Chondrocyte (in vitro differentiated cells): ENCODE measurements at regions not wholly inside any gene's neighbourhood (a gene's known extent, or its start where the extent isn't known, plus 50 kb on each side); places are given as distances from the start of the nearest gene placed in this dataset.

Source experiments
- DNase-seq: peaks from one replicate; pipeline ENCODE4 v3.0.0; 2021; ENCODE audit warnings: mixed read lengths, low spot score
- H3K27ac Mint-ChIP-seq: one replicate; pipeline ENCODE4 v1.8.0; 2021; ENCODE audit warnings: mild to moderate bottlenecking, moderate library complexity, mixed read lengths; ENCODE audit not compliant: unreplicated experiment
- H3K27me3 Mint-ChIP-seq: 2 replicates; pipeline ENCODE4 v1.8.0; 2021; ENCODE audit warnings: low read depth, mixed read lengths
- H3K36me3 Mint-ChIP-seq: 2 replicates; pipeline ENCODE4 v1.8.0; 2021; ENCODE audit warnings: low read depth, mixed read lengths
- H3K4me1 Mint-ChIP-seq: 2 replicates; pipeline ENCODE4 v1.8.0; 2021; ENCODE audit warnings: low read depth, mild to moderate bottlenecking, mixed read lengths
- H3K4me3 Mint-ChIP-seq: one replicate; pipeline ENCODE4 v1.8.0; 2021; ENCODE audit warnings: mild to moderate bottlenecking, moderate library complexity, mixed read lengths; ENCODE audit not compliant: unreplicated experiment
- H3K9me3 Mint-ChIP-seq: 2 replicates; pipeline ENCODE4 v1.8.0; 2021; ENCODE audit warnings: low read depth, mixed read lengths
- CTCF ChIP-seq: fragments of 200-600 bp; sonication (generic); IDR thresholded peaks from 2 replicates; pipeline ENCODE4 v1.5.0; 2021; ENCODE audit warnings: antibody characterized with exemption, mild to moderate bottlenecking, moderate library complexity

GRCh38 chr12:42792265-42792664 is 202.7 kb upstream of the PRICKLE1 start:
- TF ChIP-seq CTCF, result peak; percentile 44

GRCh38 chr12:42791399-42791798 is 201.9 kb upstream of the PRICKLE1 start:
- Mint-ChIP-seq H3K27ac (no peak overlapping the region), H3K9me3 (no peaks in the 10 kb centered on the region), H3K4me1 (peaks cover 42% of the 10 kb centered on the region), H3K4me3 (no peak overlapping the region), H3K36me3 (no peaks in the 10 kb centered on the region), H3K27me3 (no peaks in the 10 kb centered on the region)
- TF ChIP-seq CTCF, result no peak
- DNase-seq, result no peak

More at GRCh38 chr12:42792265-42792664, 202.7 kb upstream of the PRICKLE1 start:
- Mint-ChIP-seq H3K4me1 (peaks cover 36% of the 10 kb centered on the region), H3K27me3 (no peaks in the 10 kb centered on the region), H3K36me3 (no peaks in the 10 kb centered on the region), H3K4me3 (no peak overlapping the region), H3K9me3 (no peaks in the 10 kb centered on the region), H3K27ac (no peak overlapping the region)
- DNase-seq, result no peak

GRCh38 chr12:42790761-42791151 is 201.2 kb upstream of the PRICKLE1 start:
- no peak overlapping the region for H3K27ac Mint-ChIP-seq
- peaks cover 38% of the 10 kb centered on the region for H3K4me1 Mint-ChIP-seq
- no peak for TF ChIP-seq CTCF
- no peaks in the 10 kb centered on the region for H3K27me3 Mint-ChIP-seq
- no peak overlapping the region for H3K4me3 Mint-ChIP-seq
- H3K9me3 Mint-ChIP-seq, result no peaks in the 10 kb centered on the region
- DNase-seq, result no peak
- no peaks in the 10 kb centered on the region for H3K36me3 Mint-ChIP-seq

- H3K36me3 Mint-ChIP-seq, result no peaks in the 10 kb centered on the region
- H3K27ac Mint-ChIP-seq, result no peak overlapping the region
- peaks cover 36% of the 10 kb centered on the region for H3K4me1 Mint-ChIP-seq
- H3K9me3 Mint-ChIP-seq, result no peaks in the 10 kb centered on the region
- no peak for TF ChIP-seq CTCF
- no peak overlapping the region for H3K4me3 Mint-ChIP-seq
- H3K27me3 Mint-ChIP-seq, result no peaks in the 10 kb centered on the region
- no peak for DNase-seq
Observed at GRCh38 chr12:42789808-42790760, 200.5 kb upstream of the PRICKLE1 start.

- H3K27ac Mint-ChIP-seq, result no peak overlapping the region
- no peaks in the 10 kb centered on the region for H3K9me3 Mint-ChIP-seq
- no peak for DNase-seq
- no peak for TF ChIP-seq CTCF
- H3K4me3 Mint-ChIP-seq, result no peak overlapping the region
- peaks cover 29% of the 10 kb centered on the region for H3K4me1 Mint-ChIP-seq
- H3K36me3 Mint-ChIP-seq, result no peaks in the 10 kb centered on the region
- no peaks in the 10 kb centered on the region for H3K27me3 Mint-ChIP-seq
Observed at GRCh38 chr12:42786400-42787148, 197.0 kb upstream of the PRICKLE1 start.
